ENCODE measurements at regions not wholly inside any gene's neighbourhood (a gene's known extent, or its start where the extent isn't known, plus 50 kb on each side); places are given as distances from the start of the nearest gene placed in this dataset.

GRCh38 chr15:91508633-91509032, 344.9 kb upstream of the SLCO3A1 start:
- CTCF ChIA-PET (ENCODE audit: unreplicated experiment) = no interaction called here
- Histone ChIP-seq H3K27ac (ENCODE audit: low read depth, low read length, poor library complexity, severe bottlenecking) (no peak overlapping the region), H3K4me2 (ENCODE audit: low read length) (no peak overlapping the region), H3K9me2 (ENCODE audit: insufficient read depth, low read length) (no peaks in the 10 kb centered on the region), H2AFZ (ENCODE audit: low read length) (no peak overlapping the region), H4K20me1 (ENCODE audit: insufficient read depth, low read length) (no peaks in the 10 kb centered on the region), H3K9me3 (ENCODE audit: low read length) (no peaks in the 10 kb centered on the region), H3K4me3 (ENCODE audit: low read depth, low read length, poor library complexity, severe bottlenecking) (no peak overlapping the region), H3K36me3 (ENCODE audit: insufficient read depth, low read length) (no peaks in the 10 kb centered on the region), H3K79me2 (ENCODE audit: insufficient read depth, low read depth, low read length) (no peaks in the 10 kb centered on the region), H3K4me1 (ENCODE audit: insufficient read depth, low read length, poor library complexity, severe bottlenecking) (no peaks in the 10 kb centered on the region)
- intact Hi-C loops (cut with micrococcal nuclease; ENCODE audit: unreplicated experiment) = no loop called here
- no peak for DNase-seq (ENCODE audit: low spot score)
- no TSS peak for BruUV-seq (replicated peaks)
- TF ChIP-seq, protein P1, sequence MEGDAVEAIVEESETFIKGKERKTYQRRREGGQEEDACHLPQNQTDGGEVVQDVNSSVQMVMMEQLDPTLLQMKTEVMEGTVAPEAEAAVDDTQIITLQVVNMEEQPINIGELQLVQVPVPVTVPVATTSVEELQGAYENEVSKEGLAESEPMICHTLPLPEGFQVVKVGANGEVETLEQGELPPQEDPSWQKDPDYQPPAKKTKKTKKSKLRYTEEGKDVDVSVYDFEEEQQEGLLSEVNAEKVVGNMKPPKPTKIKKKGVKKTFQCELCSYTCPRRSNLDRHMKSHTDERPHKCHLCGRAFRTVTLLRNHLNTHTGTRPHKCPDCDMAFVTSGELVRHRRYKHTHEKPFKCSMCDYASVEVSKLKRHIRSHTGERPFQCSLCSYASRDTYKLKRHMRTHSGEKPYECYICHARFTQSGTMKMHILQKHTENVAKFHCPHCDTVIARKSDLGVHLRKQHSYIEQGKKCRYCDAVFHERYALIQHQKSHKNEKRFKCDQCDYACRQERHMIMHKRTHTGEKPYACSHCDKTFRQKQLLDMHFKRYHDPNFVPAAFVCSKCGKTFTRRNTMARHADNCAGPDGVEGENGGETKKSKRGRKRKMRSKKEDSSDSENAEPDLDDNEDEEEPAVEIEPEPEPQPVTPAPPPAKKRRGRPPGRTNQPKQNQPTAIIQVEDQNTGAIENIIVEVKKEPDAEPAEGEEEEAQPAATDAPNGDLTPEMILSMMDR (conservative IDR thresholded peaks at IDR 0.05; ENCODE audit: low read length) = no peak
- TF ChIP-seq EZH2phosphoT487 (IDR thresholded peaks at IDR 0.05; ENCODE audit: borderline replicate concordance, low read depth, low read length) = no peak
- POLR2A ChIA-PET = no interaction called here

GRCh38 chr15:91514147-91514546, 339.4 kb upstream of the SLCO3A1 start:
- no TSS peak for BruUV-seq (replicated peaks)
- Histone ChIP-seq H3K36me3 (ENCODE audit: insufficient read depth, low read length) (no peaks in the 10 kb centered on the region), H2AFZ (ENCODE audit: low read length) (no peak overlapping the region), H3K27ac (ENCODE audit: low read depth, low read length, poor library complexity, severe bottlenecking) (no peak overlapping the region), H3K4me2 (ENCODE audit: low read length) (no peak overlapping the region), H3K4me3 (ENCODE audit: low read depth, low read length, poor library complexity, severe bottlenecking) (no peak overlapping the region), H3K79me2 (ENCODE audit: insufficient read depth, low read depth, low read length) (no peaks in the 10 kb centered on the region), H3K9me3 (ENCODE audit: low read length) (no peaks in the 10 kb centered on the region), H4K20me1 (ENCODE audit: insufficient read depth, low read length) (no peaks in the 10 kb centered on the region), H3K4me1 (ENCODE audit: insufficient read depth, low read length, poor library complexity, severe bottlenecking) (no peaks in the 10 kb centered on the region), H3K9me2 (ENCODE audit: insufficient read depth, low read length) (no peaks in the 10 kb centered on the region)
- no peak for DNase-seq (ENCODE audit: low spot score)
- ChIA-PET CTCF (ENCODE audit: unreplicated experiment) (no interaction called here), POLR2A (no interaction called here)
- TF ChIP-seq, protein P1 (conservative IDR thresholded peaks at IDR 0.05; ENCODE audit: low read length) = no peak
- no peak for TF ChIP-seq EZH2phosphoT487 (IDR thresholded peaks at IDR 0.05; ENCODE audit: borderline replicate concordance, low read depth, low read length)
- intact Hi-C loops (cut with micrococcal nuclease; ENCODE audit: unreplicated experiment) = no loop called here

DNA sequence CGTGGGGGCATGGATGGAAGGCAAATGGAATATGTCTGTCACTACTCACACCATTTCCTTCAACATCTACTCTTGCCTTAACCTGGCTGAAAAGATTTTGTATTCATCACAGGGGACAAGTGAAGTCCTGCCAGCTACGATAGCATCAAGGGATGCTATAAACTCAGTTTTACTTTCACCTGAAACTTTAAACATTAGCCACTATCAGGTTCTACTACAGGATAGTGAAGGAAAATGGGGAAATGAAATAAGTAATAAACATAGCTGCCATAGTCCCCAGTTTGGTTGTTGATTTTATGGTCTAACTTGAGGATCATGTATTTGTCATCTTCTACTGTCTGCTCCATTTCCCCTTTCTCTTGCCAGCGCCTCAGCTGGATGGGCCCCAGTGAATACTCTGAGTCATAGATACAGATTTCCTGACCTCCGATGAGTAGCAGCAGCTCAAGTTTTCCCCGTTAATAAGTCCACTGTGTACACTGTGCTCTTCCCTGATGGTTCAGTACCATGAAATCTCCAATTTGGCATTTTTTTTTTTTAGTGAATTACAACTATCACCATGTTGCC, 338.2 kb upstream of the SLCO3A1 start:
- intact Hi-C loops (cut with micrococcal nuclease; ENCODE audit: unreplicated experiment) = no loop called here
- ChIA-PET POLR2A (interaction anchor here (0.6 kb wide), 1 partner anchor 470 kb away, joined by 3 read pairs; no protein-coding TSS in a partner anchor), CTCF (ENCODE audit: unreplicated experiment) (no interaction called here)
- Histone ChIP-seq H3K4me2 (ENCODE audit: low read length) (no peak overlapping the region), H3K36me3 (ENCODE audit: insufficient read depth, low read length) (no peaks in the 10 kb centered on the region), H3K9me2 (ENCODE audit: insufficient read depth, low read length) (no peaks in the 10 kb centered on the region), H3K4me3 (ENCODE audit: low read depth, low read length, poor library complexity, severe bottlenecking) (no peak overlapping the region), H2AFZ (ENCODE audit: low read length) (no peak overlapping the region), H4K20me1 (ENCODE audit: insufficient read depth, low read length) (no peaks in the 10 kb centered on the region), H3K9me3 (ENCODE audit: low read length) (no peaks in the 10 kb centered on the region), H3K27ac (ENCODE audit: low read depth, low read length, poor library complexity, severe bottlenecking) (no peak overlapping the region), H3K79me2 (ENCODE audit: insufficient read depth, low read depth, low read length) (no peaks in the 10 kb centered on the region), H3K4me1 (ENCODE audit: insufficient read depth, low read length, poor library complexity, severe bottlenecking) (no peaks in the 10 kb centered on the region)
- no peak for DNase-seq (ENCODE audit: low spot score)
- no peak for TF ChIP-seq EZH2phosphoT487 (IDR thresholded peaks at IDR 0.05; ENCODE audit: borderline replicate concordance, low read depth, low read length)
- TF ChIP-seq, protein P1 (conservative IDR thresholded peaks at IDR 0.05; ENCODE audit: low read length) = no peak
- BruUV-seq (replicated peaks) = no TSS peak
